ENCODE measurements at regions not wholly inside any gene's neighbourhood (a gene's known extent, or its start where the extent isn't known, plus 50 kb on each side); places are given as distances from the start of the nearest gene placed in this dataset.

GRCh38 chr12:75642226-75642625, 130.8 kb upstream of the KRR1 start (continued):
- no peak for TF ChIP-seq CBX8 (IDR thresholded peaks at IDR 0.05; ENCODE audit: borderline replicate concordance, extremely low read depth, low read depth, low read length, poor library complexity, severe bottlenecking)
- TF ChIP-seq RBM25 (IDR thresholded peaks at IDR 0.05; ENCODE audit: low read depth, low read length, severe bottlenecking), result no peak
- no peak for TF ChIP-seq RBBP5 (IDR thresholded peaks at IDR 0.05; ENCODE audit: borderline replicate concordance, insufficient read depth, low read length, poor library complexity, severe bottlenecking)
- no peak for TF ChIP-seq PHB2 (IDR thresholded peaks at IDR 0.05; ENCODE audit: low read depth)

GRCh38 chr12:75641031-75641780, 129.8 kb upstream of the KRR1 start:
- WGBS (ENCODE audit: insufficient coverage, low coverage, missing lambda C conversion rate), result 11% methylated on average over 4 of the region's 4 CpGs
- Histone ChIP-seq H3K27ac (ENCODE audit: extremely low read depth, low read depth, low read length) (peak overlapping the region; percentile 64), H3K27me3 (ENCODE audit: control insufficient read depth in 2 of 2, insufficient read depth in 2 of 2, low read length in 2 of 2) (no peaks in the 10 kb centered on the region), H3K9ac (ENCODE audit: insufficient read depth in 1 of 2, low read depth in 2 of 2, low read length in 2 of 2) (0 out of 4 replicates have a peak overlapping the region, but pooled peaks of 1 of the 2 experiments have one; percentile 1), H3K4me2 (ENCODE audit: insufficient read depth, low read length) (peak overlapping the region; percentile 47), H3K36me3 (ENCODE audit: control insufficient read depth, insufficient read depth, low read length) (no peaks in the 10 kb centered on the region), H3K79me2 (ENCODE audit: control insufficient read depth, insufficient read depth, low read length) (no peaks in the 10 kb centered on the region), H2AFZ (ENCODE audit: low read depth, low read length) (peak overlapping the region; percentile 64), H3K4me3 (no peak overlapping the region), H4K20me1 (replicated peaks; ENCODE audit: control insufficient read depth, insufficient read depth, low read length) (no peaks in the 10 kb centered on the region), H3K4me1 (replicated peaks in 1 of 2; ENCODE audit: control insufficient read depth in 2 of 2, insufficient read depth in 2 of 2, low read length in 2 of 2) (peaks cover 0 to 8% of the 10 kb centered on the region in 2 experiments; a peak in 3 of 5 replicates), H3K9me1 (ENCODE audit: control insufficient read depth, insufficient read depth, low read length) (no peaks in the 10 kb centered on the region), H3K9me3 (replicated peaks; ENCODE audit: control insufficient read depth, insufficient read depth, low read depth, low read length) (no peaks in the 10 kb centered on the region)
- no TSS peak for BruUV-seq (replicated peaks)
- in situ Hi-C loops (cut with MboI), result no loop called here
- DNase-seq (ENCODE audit: extremely low read depth in 1 of 4, low spot score in 3 of 4) (peak; percentile 29 to 73 (median 51)), FAIRE-seq (peak; percentile 82), ATAC-seq (peak; percentile 85)
- POLR2A ChIA-PET, result interaction anchor here (0.6 kb wide), 2 partner anchors 416 to 625 kb away, joined by 3 read pairs; no protein-coding TSS in a partner anchor
- CTCF ChIA-PET (ENCODE audit: low intra/inter-chr PET ratio), result no interaction called here
- intact Hi-C loops (cut with micrococcal nuclease), result no loop called here
- TF ChIP-seq BCLAF1 (IDR thresholded peaks at IDR 0.05; ENCODE audit: borderline replicate concordance in 1 of 2, control insufficient read depth in 1 of 2, low read depth in 2 of 2, low read length in 1 of 2) (no peak), NEUROD1 (IDR thresholded peaks at IDR 0.05; ENCODE audit: borderline replicate concordance, low read depth, low read length, partially characterized antibody) (peak; percentile 30), ZNF589 (CRISPR knock-in tag; IDR thresholded peaks at IDR 0.05; ENCODE audit: low read depth) (peak; percentile 56; the same call in 1 of the 2 replicates), EP300 (IDR thresholded peaks at IDR 0.05; ENCODE audit: low read length) (0 out of 2 replicates have a peak, but pooled peaks have one; percentile 14), CBX3 (IDR thresholded peaks at IDR 0.05; ENCODE audit: borderline replicate concordance in 1 of 2, low read length in 2 of 2) (peak in 1 of 2 experiments; percentile 15; a peak in 1 of 3 replicates), ARID1B (IDR thresholded peaks at IDR 0.05) (0 out of 2 replicates have a peak, but pooled peaks have one; percentile 38), DPF2 (IDR thresholded peaks at IDR 0.05) (peak; percentile 55; the same call in 1 of the 2 replicates), SMARCE1 (IDR thresholded peaks at IDR 0.05) (peak; percentile 40; the same call in 1 of the 2 replicates), GABPA (tag; conservative IDR thresholded peaks at IDR 0.05; ENCODE audit: low read depth) (peak; percentile 67), JUN (IDR thresholded peaks at IDR 0.05; ENCODE audit: borderline replicate concordance, low read depth, low read length) (peak; percentile 47; the same call in 1 of the 2 replicates), JUN (CRISPR knock-in tag; IDR thresholded peaks at IDR 0.05; ENCODE audit: borderline replicate concordance) (no peak)
